Astrocyte of the spinal cord (primary cell): ENCODE measurements at regions not wholly inside any gene's neighbourhood (a gene's known extent, or its start where the extent isn't known, plus 50 kb on each side); places are given as distances from the start of the nearest gene placed in this dataset.

Source experiments
- DNase-seq: peaks from one replicate; pipeline ENCODE4 v3.0.0; 2011; ENCODE audit warnings: low read depth, low spot score
- H3K4me3 ChIP-seq: 2 replicates; pipeline ENCODE4 v1.5.1; 2011; ENCODE audit warnings: low read depth, mild to moderate bottlenecking, low read length, moderate library complexity
- CTCF ChIP-seq: IDR thresholded peaks from 2 replicates; pipeline ENCODE4 v1.5.1; 2012; ENCODE audit warnings: low read depth, mild to moderate bottlenecking, low read length, inconsistent platforms
- in situ Hi-C: cut with HindIII; loops from 2 replicates; pipeline ENCODE4 v1.10.0; 2017; ENCODE audit warnings: low sequenced_read_pairs

- in situ Hi-C loops, result no loop called here
- no peak overlapping the region for H3K4me3 ChIP-seq
- no peak for TF ChIP-seq CTCF
- DNase-seq, result no peak
These were observed 407.4 kb upstream of the TNC start for GRCh38 chr9:115525111-115526058.

- in situ Hi-C loops, result no loop called here
- peak; percentile 76 for DNase-seq
- TF ChIP-seq CTCF, result no peak
- no peak overlapping the region for H3K4me3 ChIP-seq
These were observed 413.6 kb upstream of the TNC start for GRCh38 chr9:115531410-115532125.

GRCh38 chr9:115533511-115533910, 415.6 kb upstream of the TNC start:
- no peak overlapping the region for H3K4me3 ChIP-seq
- no peak for DNase-seq
- no peak for TF ChIP-seq CTCF
- in situ Hi-C loops, result no loop called here

- H3K4me3 ChIP-seq, result no peak overlapping the region
- DNase-seq, result peak; percentile 27
- TF ChIP-seq CTCF, result no peak
- in situ Hi-C loops, result no loop called here
These were observed 422.1 kb upstream of the TNC start for GRCh38 chr9:115540091-115540490.

GRCh38 chr9:115543511-115543910, 425.6 kb upstream of the TNC start:
- in situ Hi-C loops, result no loop called here
- no peak overlapping the region for H3K4me3 ChIP-seq
- TF ChIP-seq CTCF, result no peak
- no peak for DNase-seq

- TF ChIP-seq CTCF, result no peak
- peak; percentile 63 for DNase-seq
- in situ Hi-C loops, result no loop called here
- no peak overlapping the region for H3K4me3 ChIP-seq
These were observed 430.8 kb upstream of the TNC start for GRCh38 chr9:115548609-115549260.
